NCI-H2196 treated with DMSO at 0.1 percent for 48 hours (cell line): ENCODE measurements at regions not wholly inside any gene's neighbourhood (a gene's known extent, or its start where the extent isn't known, plus 50 kb on each side); places are given as distances from the start of the nearest gene placed in this dataset.

Experiments
- DNase-seq: peaks from one replicate; lab custom pipeline; 2025; ENCODE audit not compliant: unreplicated experiment; lab: John Stamatoyannopoulos, UW

DNA sequence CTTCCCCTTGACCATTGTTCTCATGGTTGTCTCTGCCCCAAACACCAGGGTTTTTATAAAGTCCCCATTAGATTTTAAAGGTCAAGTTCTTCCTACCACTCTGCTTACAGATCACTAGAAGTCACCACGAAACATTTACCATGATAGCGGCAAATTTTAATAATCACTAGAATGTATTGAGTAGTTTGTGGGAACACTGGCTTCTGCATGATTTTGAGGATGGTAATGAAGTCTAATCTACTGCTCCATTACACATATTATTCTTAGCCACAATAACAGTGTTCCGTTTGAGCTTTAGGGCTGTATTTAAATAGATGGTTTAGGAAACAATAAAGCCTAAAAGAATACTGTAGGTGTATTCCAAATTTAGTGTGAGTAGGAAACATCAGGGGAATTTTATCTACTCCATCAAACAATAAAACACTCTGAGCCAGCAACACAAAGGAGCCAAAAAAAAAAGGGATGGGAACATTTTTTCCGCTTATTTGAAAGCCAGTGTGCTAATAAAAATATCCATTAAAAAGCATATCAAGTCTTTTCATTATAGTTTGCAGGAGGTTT, 49.7 kb downstream of the KLF12 start:
- DNase-seq: no peak

DNA sequence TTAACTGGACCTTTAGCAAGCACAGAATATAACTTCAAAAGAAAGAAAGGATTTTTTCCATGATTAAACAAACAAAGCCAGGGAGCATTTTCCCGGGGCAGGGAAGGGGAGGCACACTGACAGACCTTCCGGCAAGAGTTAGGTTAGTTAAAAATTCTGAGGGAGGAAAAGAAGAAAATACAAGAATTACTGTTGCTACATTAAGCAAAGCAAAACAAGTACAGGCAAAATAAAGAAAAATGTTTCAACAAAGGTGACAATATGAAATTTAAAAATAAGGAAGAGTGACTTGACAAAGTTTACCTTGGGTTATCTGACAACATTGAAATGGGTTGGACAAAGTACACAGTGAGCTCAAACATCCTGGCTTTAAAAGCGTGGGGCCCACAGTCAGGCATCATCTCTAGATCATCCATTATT, 51.5 kb downstream of the KLF12 start:
- DNase-seq: no peak

DNA sequence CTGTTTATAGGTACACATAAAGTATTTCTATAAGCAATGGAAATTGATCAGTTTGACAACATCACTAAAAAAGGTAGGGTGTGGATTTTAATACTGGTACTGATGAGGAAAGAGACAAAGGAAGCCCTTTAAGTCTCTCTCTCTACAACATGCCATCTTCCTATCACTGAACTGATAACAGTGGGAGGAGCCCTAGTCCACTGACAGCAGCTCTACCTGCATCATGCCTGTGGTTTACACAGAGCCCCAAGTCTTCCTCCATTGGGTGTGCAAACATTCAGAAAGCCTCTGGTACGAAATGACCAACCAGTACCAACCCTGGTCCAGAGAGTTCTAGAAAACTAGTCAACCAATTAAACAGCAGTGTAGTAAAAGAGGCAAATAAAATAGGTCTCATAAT, 53.4 kb downstream of the KLF12 start:
- DNase-seq: no peak

DNA sequence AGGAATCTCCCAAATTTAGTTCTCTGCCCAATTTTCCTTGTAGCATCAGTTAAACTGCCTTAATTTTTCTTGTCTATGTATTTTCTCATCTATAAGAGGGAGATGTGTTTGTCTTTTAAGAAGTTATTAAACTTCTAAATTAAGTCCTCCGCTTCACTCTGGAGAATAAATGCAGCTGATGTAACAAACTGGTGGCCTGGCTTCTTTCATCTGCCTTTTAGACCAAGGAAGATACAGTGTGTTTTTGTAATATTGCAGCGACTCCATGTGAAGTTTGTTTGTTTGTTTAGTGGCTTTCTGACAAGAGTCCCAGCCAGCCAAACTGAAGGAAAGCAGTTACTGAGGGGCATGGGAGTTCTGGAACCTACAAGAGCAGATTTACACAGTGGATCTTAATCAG, 56.4 kb downstream of the KLF12 start:
- DNase-seq: no peak

DNA sequence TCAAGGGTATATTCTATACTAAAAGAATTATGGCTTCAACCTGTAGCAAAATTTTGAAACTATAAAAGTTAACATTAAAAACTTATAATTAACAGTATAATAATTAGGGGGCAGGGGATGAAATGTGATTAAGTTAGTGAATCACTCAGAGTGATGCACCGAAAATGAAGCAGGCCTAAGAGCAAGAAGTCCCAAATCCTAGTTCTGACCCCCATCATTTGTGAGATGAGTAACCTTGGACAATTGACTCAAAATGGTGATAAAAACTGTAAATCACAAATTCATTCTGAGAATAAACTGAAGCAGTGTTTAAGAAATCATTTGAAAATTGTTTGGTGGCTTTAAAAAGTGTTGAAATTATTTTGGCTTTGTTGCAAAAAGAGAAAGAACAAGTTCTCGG, 56.8 kb downstream of the KLF12 start:
- DNase-seq: no peak

DNA sequence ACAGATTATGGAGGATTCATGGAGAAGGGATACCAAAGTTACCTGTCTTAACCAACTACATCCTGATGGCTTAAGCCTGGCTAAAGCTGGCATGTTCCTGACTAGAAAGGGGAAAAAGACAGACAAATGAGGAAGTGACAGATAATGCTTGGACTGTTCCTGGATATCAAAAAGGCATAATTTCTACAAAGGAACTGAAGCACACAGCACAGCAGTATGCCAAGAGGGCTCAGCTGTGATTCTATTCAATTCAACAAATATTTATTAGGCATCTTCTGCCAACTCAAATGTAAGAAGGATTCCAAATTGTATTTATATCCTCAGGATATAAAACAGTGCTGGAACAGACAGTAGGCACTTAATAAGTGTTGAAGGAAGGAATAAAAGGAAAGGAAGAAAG, 59.5 kb downstream of the KLF12 start:
- DNase-seq: no peak

DNA sequence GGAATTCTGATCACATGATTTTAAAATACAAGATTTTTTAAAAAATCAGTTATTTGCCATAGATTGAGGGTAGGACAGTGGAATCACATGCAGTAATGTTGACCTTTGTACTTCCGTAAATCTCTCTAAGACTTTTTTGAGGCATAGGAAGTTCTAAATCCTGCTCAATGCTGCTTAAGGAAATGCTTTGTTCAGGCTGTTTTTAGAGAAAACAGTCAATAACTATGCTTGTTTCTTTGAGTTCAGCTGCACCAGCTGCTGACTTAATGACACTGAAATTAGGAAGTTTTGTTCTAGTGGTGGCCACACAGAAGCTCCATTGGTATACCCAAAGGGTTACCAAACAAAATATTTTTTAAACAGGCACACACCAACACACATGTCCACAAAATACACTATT, 60.9 kb downstream of the KLF12 start:
- DNase-seq: no peak

DNA sequence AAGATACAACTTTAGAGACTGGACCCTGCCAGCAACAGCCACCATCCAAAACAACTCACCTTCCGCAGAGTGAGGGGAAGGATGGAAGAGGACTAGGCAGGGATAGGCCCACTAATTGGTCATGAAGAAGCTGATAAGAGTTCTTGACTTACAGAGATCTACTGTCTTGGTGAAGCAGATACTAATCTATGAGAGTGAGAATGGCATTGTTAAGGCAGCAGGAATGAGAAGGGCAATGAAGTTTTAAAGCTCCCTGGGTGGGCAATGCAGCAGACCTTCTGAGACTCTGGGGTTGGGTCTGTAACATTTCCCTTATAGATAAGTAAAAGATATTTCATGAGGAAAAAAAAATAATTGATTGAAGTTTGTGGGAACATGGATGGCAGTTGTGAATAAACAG, 63.7 kb downstream of the KLF12 start:
- DNase-seq: no peak

DNA sequence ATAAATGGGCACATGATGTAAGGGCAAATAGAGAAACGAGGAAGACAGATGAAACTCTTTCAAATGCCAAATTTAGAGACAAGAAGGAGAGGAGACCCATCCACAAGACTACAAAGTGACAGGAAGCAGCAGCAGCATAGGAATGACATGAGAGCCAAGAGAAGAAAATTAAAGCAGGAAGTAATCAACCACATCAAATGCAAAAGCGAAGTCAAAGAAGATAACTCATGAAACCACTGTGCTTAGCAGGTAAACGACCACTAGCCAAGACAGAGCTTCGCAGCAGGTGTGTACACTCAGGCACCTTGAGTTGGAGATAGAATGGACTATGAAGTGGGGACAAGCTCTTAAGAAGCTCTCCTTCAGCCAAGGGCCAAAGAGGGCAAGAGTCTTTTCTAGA, 64.1 kb downstream of the KLF12 start:
- DNase-seq: no peak

DNA sequence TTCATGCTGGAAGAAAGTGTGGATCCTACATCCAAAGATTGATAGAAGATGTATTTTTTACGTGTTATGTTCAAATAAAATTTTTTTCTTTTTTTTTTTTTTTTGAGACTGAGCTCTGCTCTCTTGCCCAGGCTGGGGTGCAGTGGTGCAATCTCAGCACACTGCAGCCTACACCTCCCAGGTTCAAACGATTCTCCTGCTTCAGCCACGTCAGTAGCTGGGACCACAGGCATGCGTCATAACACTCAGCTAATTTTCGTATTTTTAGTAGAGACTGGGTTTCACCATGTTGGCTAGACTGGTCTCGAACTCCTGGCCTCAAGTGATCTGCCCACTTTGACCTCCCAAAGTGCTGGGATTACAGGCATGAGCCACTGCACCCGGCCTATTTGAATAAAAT, 65.7 kb downstream of the KLF12 start:
- no peak for DNase-seq

DNA sequence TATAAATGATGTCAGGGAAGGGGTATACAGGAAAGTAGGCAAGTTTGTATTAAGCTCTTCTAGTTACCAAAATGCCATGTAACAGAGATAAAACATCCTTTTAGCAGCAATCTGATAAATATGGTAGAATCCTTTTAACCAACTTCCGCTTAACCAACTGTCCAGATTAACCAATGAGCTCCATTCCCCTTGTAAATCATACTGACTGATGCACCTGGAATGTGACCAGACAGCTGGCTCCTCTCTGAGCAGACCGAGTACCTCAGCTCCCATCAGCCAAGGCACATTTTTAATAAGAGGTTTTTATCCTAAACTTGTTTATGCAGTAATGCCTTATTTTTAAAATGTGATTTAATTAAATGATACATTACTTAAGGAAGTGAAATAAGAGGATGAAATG, 66.4 kb downstream of the KLF12 start:
- no peak for DNase-seq

DNA sequence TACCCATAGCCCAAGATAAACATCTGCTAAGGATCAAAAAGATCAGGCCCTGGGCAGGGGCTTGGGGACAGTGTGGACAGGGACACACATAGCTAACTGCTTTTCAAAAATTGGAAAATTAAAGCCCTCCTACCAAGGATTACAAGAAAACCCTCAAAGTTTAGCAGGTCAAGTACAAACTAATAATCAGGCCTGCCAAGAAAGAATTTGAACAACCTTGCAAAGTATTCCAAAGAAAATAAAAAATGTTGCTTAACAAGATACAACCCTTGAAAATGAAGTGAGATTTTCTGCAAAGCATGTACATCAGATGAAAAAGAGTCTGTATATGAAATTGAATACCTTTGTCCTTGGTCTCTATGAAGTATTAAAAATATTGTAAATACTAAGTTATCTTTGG, 67.3 kb downstream of the KLF12 start:
- DNase-seq: no peak

DNA sequence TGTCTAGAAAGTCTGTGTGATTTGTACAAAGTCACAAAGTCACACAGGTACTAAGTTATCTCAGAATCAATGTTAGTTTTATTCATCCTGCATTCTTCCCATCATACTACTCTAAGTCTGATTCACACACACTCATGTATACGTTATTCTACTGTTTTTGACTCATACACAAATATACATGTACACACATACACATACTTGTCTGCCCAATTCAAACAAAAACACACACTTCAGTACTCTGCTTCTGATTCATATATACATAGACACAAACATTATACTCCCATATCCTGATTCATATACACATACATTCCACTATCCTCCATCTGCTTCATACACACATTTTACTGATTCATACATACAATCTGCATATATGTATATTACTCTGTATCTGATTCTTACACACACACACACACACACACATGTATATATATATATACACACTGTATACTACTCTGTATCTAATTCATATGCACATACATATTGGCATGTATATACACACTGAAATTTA, 69.3 kb downstream of the KLF12 start:
- DNase-seq: no peak

DNA sequence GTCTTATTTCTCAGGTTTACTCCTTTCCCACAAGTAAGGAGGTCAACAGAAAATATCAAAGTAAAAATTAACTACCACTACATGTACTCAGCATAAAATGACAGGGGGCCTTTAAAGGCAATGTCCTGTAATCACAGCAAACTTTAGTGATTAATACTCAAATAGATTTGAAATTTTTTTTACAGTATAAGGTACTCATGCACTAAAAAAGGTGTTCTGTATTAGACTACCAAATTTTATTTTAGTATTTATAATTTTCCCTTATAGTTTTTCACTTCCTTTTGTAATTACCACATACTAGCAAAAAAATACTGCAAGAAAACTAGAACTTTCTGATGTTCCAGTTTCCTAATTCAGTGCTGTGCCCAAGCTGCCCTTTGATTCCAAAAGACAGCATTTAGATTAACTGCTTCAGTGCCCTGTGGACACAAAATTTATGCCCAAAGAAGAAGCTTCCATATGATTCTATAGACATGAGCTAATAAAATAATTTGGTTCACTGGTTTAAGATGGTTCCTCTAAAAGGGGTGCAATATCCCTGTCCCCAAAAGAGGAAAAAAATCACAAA, 70.6 kb downstream of the KLF12 start:
- DNase-seq: no peak

DNA sequence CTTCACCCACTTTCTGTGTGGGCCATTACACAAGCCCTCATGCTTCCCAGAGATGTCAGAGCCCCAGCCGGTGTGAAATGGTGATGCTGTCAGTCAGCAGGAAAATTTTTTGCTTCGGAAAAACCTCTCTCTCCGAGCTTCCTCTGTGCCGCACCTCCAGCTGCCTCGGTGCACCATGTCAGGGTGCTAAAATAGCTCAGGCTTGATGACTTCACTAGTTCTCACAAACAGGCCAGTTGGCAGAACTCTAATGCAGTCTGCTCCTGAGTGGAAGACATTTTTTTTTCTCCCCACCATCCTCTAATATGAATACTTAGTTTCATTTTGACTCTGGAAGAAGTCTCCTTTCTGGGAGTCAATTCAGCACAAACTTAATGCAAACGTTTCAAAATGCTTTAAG, 71.3 kb downstream of the KLF12 start:
- no peak for DNase-seq

DNA sequence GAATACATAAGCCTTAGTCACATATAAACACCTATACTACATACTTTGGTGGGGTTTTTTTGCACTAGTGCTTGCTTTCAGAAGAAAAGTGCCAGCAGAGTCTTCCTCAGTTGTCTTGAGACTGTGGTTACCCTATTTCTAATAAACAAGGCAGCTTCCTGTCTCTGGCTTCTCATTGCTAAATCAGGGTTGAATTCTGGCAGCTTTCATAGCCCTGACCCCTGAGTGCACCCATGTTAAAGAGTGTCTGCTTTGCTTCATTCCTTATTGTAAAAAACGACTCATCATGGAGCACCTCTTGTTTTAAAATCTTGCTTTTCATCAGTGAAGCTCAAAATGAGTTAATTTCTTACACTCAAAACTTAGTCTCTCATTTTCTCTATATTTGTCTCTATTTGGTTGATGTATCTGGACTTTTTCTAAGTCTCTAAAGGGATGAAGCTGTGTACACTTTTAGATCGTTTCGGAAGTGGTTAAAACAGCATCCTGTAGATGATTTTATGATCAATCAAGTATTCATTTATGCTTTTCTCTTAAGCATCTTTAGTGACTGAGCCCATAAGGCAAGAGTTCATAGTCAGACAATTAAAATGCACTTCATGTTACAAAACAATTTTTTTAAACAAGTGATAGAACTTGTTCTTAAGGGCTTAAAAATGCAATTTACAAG, 72.1 kb downstream of the KLF12 start:
- DNase-seq: no peak

DNA sequence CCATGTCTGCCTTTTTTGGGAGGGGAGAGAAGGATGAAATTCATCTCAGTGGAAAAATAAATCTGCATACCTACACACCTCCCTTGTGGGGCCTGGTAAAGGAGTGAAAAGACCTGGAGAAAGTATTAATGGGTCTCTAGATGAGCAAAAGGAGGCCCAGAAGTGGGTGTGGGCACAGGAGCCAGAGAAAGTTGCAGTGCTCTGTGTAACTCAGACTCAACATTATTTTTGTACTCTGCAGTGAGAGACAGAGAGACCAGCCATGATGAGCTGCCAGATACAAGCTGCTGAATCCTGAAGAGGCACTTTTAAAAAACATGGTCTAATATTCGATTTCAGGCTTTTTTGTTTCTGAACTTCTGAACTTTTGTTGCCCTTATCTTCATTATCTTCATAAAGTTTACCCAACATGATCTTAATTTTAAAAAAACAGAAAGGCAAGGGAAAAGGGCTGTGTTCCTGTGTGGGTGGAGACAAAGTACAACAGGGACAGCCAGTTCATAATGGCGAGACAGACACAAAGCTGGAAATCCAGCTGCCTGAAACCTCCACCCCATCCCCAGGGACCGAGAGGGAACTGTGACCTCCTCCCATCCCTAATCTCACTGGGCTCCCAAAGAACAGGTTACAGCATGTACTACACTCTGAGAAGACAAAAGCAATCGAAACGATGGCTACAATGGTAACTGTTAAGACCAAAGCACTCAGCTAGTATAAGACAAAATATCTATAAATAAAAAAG, 77.2 kb downstream of the KLF12 start:
- DNase-seq: no peak

DNA sequence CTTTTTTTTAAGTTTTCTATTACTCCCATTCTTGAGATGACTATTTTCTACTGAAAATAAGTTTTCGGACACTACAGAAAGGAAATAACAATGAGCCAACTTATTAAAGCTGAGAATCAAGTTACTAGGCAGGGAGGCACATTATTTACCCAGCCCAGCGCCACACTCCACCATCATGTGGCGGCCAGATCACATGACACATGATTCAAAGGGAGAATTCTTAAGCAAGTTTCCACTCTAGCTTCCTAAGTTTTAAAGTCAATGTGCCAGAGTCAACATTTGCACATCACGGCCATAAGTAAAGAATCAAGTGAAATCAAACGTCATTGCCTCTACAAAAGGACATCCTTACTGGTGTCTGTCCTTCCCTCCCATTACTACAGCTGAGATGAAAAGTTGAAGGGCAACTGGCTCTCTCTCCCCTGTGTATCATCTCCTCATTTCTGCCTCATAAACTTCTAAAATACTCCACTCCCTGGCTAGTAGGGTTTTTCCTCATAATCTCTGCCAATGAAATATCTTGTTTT, 81.7 kb downstream of the KLF12 start:
- DNase-seq: no peak

DNA sequence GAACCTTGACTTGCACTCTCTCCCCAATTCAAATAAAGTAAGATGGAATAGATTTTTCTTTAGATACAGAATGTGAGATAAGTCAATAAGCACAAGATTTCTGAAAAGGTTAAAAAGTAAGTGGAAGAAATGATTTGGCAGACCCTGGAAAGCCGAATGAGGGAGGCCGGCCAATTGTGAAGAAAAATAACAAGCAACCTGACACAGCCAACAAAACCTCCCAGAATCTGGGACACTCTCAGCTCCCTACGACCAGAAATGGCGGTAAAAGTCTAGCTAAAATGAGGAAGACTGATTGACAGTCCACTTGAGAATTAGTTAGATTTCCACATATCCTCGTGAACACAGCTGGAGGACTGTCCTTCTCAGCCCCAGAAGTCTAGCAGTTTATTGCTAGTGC, 85.4 kb downstream of the KLF12 start:
- DNase-seq: no peak

DNA sequence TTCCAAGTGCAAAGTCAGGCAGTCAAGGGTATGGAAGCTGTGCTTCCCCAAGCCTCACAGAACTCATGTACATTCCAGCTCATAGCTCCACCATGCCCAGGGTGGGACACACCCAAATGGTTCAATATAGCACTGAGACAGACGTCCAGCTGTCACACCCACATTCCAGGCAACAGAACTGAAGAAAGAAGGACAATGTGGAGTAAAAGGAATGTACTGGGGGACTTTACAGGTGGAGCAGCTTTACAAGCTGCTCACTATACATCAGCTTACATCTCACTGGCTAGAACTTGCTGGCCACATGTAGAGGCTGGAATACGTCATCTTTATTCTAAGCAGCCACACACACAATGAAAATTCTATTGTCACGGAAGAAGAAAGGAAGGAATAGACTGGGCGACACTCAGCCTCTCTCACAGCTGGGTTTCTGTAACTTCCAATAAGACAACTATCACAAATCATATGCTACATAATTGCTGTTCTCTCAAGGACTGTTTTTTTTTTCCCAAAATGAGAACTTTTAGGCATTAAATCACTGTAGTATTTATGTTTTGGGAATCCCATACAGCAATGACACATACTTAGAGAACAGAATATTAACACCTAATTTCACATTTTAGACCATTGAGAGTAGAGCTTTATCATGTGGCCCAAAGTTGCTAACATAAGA, 86.1 kb downstream of the KLF12 start:
- no peak for DNase-seq

DNA sequence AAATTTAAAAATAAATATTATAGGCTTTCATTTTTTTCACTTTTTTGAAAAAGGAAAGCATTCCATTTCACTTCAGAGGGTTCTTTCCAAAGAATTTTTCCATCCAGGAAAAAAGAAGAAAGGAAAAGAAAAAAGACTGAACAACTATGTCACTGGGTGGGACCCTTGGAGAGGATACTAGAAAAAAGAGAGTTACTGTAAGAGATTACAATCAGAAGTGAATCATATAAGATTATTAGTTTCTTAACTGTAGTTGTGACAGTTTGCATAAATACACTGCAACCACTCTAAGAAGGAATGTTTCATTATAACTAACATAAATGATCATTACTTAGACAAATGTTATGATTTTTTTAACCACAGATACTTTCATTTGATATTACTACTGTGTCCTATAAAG, 87.8 kb downstream of the KLF12 start:
- DNase-seq: no peak
